ENCODE measurements at regions not wholly inside any gene's neighbourhood (a gene's known extent, or its start where the extent isn't known, plus 50 kb on each side); places are given as distances from the start of the nearest gene placed in this dataset.
"Not testable (repeated sequence)": the region's sequence is repeated elsewhere in the genome, so short reads cannot be mapped to it uniquely, and the experiment has no call there.

DNA sequence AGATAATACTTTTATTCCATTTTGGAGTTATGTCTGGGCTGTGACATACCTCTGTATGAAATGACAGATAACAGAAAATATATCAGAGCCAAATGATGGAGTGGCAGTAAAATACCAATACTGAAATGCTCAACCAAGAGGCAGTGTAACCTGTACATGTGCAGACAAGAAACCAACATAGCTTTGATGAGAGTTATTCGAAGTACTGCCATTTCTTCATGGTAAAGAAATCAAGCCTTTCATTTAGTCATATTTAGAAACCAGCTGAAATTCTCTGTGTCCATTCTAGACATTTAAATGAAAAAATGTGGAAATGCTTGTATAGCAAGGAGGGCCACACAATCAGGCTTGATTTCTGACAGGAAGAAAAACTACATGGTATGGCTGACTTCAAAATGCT lies 127.1 kb upstream of the PTPRZ1 start:
- DNase-seq (ENCODE audit: low read depth in 2 of 3, low spot score in 1 of 3), result no peak

DNA sequence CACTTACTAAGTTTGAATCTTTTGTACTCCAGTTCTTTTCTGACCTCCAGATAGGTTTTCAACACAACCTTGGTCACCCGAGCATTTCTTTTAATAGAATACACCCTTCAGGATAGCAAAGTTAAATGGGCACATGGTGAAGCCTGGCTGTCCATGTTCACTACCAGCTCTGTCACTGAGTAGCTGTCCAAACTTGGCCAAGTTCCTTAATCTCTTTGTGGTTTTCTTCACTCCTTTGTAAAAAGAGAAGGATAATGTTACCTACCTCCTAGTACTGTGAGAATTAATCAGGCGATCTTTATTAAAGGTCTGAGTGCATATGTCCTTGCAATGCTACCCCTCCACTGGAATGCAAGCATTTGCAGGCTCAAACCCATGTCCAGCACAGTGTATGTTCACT lies 128.1 kb upstream of the PTPRZ1 start:
- DNase-seq (ENCODE audit: low read depth in 2 of 3, low spot score in 1 of 3), result no peak

DNA sequence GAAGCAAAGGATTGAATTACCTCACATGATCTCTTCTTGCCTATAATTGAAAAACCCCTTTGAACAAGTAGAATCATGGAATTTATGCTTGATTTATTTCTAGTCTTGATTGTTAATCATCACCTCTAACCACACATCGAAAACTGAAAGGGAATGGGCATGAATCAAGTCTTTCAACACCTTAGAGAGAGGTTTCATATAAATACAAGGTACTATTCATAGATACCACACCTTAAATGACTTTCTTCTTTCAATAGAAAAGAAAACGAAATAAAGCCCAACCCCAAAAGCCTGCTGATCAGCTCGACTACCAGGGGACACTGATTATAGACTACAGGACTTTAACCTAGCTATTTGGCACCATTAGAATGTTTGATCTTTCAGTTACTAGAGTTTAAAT lies 128.6 kb upstream of the PTPRZ1 start:
- no peak for DNase-seq (ENCODE audit: low read depth in 2 of 3, low spot score in 1 of 3)

DNA sequence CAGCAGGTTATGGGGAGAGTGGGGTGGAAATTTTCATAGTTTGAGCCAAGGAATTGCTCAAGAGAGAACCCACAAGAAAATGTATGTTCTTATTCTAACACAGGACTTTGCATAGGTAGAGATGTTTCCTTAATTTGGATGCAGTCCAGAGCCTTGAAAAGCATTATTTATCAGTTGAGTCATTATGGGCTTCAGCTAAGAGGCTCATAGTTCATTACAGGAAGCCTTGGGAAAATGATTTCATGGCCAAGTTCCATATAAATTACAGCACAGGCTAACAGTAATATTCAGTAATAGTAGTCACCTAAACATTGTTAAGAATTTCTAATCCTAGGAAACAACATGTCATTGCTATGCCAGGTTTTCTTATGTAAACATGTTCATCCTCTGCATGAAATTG lies 131.1 kb upstream of the PTPRZ1 start:
- no peak for DNase-seq (ENCODE audit: low read depth in 2 of 3, low spot score in 1 of 3)

DNA sequence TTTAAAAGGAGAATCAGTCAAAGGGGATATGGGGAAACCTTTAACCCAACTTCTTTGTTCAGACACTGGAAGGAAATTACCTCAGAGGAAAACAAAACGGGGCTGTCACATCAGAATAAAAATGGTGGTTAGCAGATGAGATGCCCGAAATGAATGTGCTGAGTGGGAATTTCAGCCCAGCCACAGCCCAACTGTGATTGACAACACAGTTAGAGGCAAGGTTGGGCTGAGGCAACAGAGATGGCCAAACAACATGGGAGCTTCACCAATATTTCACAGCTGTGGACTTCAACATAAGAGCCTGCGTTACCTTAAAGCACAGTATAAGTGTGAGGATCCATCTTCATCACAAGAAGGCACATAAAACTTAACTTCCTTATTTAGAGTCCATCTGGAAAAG lies 133.5 kb upstream of the PTPRZ1 start:
- no peak for DNase-seq (ENCODE audit: low read depth in 2 of 3, low spot score in 1 of 3)

DNA sequence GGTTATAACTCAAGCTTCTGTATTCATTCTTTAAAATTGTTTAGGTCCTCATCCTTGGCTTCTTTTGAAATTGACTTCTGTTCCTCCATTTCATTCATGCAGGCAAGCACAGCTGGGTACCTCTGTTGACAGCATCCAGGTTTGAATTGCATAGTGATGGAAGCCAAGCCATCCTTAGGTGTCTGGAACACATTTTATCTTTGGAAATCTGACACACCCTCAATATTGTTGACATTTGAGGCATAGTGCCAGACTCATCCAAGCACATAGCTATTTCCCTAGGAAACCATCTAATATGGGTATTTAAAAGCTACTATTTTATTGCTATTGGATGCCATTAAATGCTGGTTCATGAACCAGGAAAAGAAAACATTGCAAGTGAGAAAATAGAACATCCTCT lies 142.1 kb upstream of the PTPRZ1 start:
- DNase-seq (ENCODE audit: low read depth in 2 of 3, low spot score in 1 of 3), result no peak

DNA sequence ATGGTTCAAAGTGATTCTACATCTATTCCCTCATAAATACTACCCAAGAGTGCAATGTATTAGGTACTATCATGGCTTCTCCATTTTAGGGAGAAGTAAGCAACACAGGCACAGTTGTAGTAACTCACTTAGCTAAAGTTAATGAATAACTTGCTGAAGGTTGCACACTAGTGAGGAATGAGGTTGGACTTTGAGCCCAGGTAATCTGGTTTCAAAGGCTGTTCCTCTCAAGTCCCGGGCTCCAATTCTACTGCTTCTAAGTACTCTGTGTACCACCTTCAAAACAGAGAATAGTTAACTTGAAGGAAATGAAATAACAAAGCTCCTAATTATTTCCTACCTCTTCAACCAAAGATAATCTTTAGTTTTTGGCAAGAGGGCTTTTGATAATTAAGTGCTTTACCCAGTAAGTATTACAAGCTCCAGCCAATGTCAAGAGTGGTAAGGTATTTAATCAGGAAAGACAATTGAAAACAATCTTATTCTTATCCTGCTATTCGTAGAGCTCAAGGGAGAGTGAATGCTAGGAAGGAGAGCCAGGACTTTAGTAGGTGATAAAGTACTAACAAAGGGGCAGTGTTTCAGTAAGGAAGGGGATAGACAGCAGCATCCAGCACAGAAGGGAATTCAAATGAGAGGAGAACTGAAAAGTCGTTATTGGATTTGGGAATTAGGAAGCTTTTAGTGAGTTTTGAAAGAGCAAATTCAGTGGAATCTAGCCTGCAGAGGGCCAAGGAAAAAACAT lies 158.2 kb upstream of the PTPRZ1 start:
- DNase-seq (ENCODE audit: low read depth in 2 of 3, low spot score in 1 of 3), result no peak

DNA sequence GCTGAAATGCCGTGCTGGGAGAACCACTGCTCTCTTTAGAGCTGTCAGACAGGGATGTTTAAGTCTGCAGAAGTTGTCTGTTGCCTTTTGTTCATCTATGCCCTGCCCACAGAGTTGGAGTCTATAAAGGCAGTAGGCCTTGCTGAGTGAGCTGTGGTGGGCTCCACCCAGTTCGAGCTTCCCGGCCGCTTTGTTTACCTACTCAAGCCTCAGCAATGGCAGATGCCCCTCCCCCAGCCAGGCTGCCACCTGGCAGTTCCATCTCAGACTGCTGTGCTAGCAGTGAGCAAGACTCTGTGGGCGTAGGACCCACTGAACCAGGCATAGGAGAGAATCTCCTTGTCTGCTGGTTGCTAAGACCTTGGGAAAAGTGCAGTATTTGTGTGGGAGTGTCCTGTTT lies 160.0 kb upstream of the PTPRZ1 start:
- DNase-seq (ENCODE audit: low read depth in 2 of 3, low spot score in 1 of 3), result not testable (repeated sequence)

DNA sequence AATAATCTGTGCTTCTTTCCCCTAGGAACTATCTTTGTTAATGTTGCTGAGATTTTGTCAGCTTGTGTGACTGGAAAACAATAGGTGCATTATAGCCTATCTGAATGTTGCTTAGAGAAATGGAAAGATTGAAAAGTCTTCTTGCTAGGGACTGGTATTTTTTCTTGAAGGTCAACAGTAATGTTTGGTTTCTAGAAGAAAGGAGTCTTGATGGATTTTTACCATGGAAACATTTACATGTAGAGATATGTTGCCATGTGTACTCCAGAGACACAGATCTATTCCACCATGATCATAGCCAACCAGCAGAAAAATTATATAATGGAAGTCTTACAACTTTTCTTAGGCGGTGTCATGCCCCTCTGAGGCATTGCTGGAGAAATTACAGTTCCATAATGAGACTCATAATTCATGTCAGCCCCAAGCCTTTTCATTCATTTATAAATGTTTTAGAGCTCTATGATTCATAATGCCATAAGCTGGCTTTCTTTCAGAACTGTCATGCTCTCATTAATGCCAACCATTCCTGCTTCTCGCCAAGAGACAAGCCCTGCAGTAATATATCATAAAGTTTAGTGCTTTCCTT lies 175.1 kb upstream of the PTPRZ1 start:
- DNase-seq (ENCODE audit: low read depth in 2 of 3, low spot score in 1 of 3), result no peak

DNA sequence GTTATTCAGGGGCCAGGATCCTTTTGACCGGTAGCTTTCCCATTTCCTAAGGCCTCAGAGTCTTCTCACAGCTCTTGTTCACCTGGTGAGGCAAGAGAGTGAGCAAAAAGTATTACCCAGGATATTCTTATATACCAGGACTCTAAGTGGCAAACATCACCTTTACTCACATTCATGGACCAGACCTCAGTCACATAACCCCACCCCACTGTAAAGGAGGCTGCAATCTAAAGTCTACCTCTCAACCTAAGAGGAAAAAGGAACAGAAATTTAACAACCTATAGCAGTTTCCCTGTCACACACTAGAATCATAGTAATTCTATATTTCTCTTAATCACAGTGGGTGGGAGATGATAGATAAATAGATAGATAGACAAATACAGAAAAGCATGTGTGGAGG lies 176.0 kb upstream of the PTPRZ1 start:
- DNase-seq (ENCODE audit: low read depth in 2 of 3, low spot score in 1 of 3), result no peak

DNA sequence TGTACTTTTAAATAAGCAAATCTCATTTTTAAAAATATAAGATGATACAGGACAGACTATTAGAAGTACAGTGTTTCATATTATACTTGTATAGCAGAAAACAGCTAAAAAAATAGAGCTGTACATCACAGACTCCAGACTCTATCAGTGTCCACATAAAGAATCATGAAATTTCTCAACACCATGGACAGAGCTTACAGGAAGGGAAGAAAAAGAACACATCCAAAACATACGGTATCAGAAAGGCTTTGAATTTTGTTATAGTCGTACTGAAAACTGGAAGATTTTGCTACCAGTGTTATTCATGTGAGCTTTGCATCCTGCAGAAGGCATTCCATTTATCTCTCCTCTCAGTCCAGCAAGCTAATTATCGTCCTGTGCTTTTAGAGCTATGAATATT lies 183.2 kb upstream of the PTPRZ1 start:
- DNase-seq (ENCODE audit: low read depth in 2 of 3, low spot score in 1 of 3), result no peak

DNA sequence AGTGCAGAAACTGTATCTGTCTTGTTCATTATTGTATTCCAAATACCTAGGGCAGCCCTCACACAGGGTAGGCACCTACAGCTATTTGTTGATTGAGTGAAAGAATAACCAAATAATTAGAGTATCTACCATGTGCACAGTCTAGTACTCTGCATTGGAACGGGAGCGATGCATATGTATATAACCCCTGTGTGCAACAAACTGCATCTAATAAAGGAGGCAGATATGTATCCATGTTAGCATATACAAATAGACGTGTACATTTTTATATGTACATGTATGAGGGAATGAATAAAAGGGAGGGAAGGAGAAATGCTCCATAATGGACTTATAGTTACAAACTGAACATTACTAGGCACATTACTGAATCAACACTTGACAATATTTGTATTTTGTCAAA lies 191.3 kb upstream of the PTPRZ1 start:
- no peak for DNase-seq (ENCODE audit: low read depth in 2 of 3, low spot score in 1 of 3)

DNA sequence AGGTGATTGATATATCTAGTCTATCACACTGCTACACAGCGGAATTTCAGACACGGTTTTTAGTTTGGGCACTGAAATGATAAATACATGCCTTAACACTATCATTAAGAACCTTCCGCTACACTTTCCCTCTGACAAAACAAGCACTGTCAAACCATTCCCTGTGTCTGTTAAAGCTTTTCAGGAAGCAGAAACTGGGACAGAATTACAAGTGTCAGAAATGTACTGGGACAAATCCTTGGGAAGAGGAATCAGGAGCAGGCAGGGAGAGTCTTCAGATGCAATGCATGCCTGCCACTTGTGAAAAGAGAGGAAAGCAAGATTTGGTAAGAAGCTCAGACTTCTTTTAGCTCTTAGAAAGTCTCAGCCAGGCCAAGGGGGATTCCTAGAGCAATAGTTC lies 196.8 kb upstream of the PTPRZ1 start:
- no peak for DNase-seq (ENCODE audit: low read depth in 2 of 3, low spot score in 1 of 3)

DNA sequence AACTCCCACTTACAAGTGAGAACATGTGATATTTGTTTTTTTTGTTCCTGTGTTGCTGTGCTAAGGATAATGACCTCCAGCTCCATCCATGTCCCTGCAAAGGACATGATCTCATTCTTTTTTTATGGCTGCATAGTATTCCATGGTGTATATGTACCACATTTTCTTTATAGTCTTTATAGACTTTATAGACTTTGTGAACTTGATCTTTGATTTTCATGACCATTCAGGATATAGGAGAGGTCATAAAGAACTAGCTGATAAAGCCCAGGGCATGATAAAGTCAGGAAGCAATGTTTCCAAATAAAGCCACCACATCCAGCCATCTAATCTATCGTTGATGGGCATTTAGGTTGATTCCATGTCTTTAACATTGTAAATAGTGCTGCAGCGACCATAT lies 198.5 kb upstream of the PTPRZ1 start:
- not testable (repeated sequence) for DNase-seq (ENCODE audit: low read depth in 2 of 3, low spot score in 1 of 3)

DNA sequence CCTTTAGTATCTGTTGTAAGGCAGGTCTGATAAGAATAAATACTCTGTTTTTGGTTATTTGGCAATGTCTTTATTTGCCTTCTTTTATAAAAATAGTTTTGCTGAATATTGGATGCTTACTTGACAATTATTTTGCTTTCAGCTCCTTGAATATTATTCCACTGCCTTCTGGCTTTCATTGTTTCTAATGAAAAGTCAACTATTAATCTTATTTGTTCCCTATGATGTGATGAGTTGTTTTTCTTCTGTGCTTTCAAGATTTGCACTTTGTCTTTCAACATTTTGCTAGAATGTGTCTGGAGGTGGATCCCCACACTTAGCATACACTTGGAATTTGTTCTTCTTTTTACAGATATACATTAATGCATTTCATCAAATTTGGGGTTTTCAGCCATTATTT lies 203.8 kb upstream of the PTPRZ1 start:
- no peak for DNase-seq (ENCODE audit: low read depth in 2 of 3, low spot score in 1 of 3)

DNA sequence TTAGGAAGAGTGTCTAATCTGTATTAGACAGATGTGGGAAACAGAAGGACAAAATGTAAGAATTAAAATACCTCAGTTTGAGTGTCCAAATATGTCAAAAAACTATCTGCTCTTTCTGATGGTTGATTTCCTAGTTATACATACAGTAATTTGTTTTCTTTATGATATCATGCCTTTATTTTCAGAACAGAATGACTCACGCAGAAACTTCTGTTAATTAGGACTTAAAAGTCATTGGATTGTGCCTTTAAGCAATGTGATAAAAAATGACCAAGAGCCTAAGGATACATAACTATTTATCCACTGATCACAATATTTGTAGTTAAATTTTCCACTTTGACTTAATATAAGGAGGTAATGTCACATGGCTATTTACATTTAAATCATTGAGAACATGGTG lies 206.7 kb upstream of the PTPRZ1 start:
- DNase-seq (ENCODE audit: low read depth in 2 of 3, low spot score in 1 of 3), result no peak

DNA sequence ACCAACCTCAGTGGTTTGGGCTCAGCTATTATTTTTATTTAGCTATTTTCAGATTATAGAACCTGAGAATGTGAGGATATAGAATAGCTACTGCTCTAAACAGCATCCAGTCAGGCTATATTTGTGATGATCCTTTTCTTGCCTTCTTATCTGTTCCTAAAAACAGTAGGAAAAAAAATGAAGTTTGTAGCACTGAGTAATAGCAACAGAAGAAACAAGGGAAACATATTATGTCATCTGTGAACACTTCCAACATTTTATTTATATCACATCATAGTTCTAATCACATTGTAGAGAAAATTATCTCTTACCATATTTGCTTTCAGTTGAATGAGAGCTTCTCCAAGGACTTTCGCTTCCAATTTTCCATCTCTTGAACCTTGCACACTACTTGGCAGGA lies 229.6 kb upstream of the PTPRZ1 start:
- DNase-seq (ENCODE audit: low read depth in 2 of 3, low spot score in 1 of 3), result no peak

DNA sequence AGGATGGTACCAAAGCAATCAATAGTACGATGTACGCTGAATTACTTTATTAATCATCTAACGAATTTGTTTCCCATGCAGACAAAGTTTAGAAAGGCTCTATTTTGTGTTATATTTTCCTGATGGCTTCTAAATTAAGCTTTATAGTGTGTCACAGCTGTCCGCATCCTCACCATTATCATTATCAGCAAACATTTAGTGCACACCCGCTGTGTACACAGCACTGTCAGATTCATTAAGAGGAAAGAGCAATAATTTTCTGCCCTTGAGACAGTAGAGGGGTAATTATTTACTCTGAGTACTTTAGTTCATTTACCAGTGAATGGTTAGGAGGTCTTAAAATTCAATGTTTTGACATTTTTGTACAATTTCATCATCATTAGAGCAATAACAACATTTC lies 233.3 kb upstream of the PTPRZ1 start:
- no peak for DNase-seq (ENCODE audit: low read depth in 2 of 3, low spot score in 1 of 3)

DNA sequence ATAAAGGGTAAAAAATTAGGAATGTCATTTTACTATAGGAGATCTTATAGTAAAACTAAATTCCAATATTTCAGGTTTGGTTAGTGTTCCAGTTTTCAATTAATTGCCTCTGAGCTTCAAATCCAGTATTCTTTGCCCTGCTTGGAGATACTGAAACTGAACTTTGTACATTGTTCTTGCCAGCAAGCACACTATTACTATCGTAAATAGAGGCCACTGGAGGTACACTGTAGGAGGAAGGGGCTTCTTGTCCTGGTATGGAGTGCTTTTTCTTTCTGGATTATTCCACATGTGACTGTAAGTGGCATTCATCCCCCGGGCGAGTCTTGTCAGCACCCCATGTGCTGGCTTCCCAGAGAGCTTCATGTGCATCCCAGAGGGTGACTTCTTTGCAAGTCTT lies 234.7 kb upstream of the PTPRZ1 start:
- DNase-seq (ENCODE audit: low read depth in 2 of 3, low spot score in 1 of 3), result no peak

DNA sequence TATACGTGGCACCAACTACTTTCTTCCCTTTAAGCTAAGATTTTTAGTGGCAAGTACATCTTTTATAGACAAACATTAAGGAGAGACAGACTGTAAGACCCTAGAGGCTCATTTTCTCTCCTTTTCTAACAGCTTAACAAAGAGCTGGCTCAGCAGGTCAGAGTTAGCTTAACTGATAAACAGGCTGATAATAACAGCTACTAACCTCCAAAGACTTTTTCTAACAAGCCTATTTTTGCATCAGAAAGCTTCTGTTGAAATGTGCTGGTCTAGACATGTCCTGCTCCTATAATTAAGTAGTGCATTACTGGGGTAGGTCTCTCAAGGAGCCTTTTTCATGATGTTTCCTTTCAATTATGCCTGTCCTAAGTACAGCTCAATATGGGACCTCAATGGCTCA lies 238.2 kb upstream of the FAM3C start:
- DNase-seq (ENCODE audit: low read depth in 2 of 3, low spot score in 1 of 3), result no peak

DNA sequence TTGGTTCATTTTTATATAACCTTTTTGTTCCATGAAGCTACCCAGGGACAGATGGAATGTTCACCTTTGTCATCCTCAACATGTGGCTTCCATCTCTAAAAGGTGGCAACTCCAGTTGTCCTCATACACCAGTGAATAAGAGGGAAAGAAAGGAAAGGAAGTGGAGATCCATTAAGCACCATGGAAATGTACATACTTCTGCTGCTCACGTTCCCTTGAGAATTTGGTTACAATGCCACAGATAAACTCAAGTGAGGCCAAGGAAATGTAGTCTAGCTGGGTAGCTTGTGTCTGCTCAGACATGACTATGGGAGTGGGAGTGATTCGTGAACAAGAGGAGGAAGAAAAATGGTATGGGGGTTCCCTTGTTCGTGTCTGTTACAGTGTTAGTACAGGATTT lies 237.1 kb upstream of the FAM3C start:
- DNase-seq (ENCODE audit: low read depth in 2 of 3, low spot score in 1 of 3), result no peak

DNA sequence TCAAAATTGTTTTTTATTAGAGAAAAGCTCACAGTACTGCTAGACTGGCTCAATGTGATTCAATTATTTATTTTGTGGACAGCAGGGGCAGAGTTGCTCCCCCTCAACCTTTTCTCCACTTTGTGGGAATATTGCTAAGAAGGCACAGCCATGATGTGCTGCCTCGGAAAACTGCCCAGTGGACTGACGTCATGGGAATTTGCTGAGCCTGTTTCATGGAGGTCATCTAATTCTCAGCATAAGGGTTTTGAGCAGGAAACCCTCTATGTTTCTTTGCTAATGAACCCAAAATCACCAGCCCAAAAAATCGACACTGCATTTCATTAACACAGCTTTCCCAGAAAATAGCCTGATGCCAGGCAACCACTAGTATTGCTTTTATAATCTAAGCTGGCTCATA lies 228.8 kb upstream of the FAM3C start:
- no peak for DNase-seq (ENCODE audit: low read depth in 2 of 3, low spot score in 1 of 3)

DNA sequence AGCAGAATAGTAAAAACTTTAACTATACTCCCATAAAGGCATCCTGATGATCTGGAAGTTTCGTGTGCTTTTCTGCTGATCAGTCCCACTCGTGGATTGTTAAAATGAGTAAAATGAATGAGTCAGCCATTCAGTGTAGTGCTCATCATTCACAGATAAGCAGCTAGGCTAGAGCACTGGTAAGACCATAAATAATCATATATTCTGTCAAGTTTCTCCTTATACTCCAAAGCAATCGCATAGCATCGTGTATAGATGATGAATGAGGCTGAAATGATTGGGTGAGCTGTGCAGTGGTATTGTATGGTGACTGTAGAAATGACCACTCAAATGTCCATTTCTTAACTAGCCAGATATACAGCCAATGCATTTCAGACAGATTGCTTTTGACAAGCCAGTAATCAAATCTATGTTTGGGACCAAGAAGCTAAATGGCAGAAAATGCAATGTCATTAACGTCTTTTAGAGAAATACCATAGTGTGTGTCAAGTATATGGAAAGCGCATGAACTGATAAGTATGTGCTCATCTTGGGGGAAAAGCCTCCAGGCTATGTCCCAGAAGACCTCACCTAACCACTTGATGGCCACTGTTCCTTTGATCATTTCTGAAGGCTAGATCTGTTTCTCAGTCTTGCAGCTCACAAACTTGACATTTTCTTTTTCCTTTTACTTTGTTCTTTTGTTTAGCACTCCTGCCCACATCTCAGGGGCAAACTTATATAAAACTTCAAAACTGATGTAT lies 227.2 kb upstream of the FAM3C start:
- no peak for DNase-seq (ENCODE audit: low read depth in 2 of 3, low spot score in 1 of 3)

Measured in stimulated activated CD4-positive, alpha-beta T cell treated with anti-CD3 and anti-CD28 coated beads, Interleukin-12 subunit alpha, Interleukin-12 subunit beta, amount 100 ng/mL, for 48 hours (primary cell).